SU-DHL-6 (cell line): ENCODE measurements at regions not wholly inside any gene's neighbourhood (a gene's known extent, or its start where the extent isn't known, plus 50 kb on each side); places are given as distances from the start of the nearest gene placed in this dataset.

ENCODE experiments used
- H2AFZ ChIP-seq: fragments of 200-600 bp; sonication (generic); 2 replicates; pipeline ENCODE4 v1.6.1; 2014; ENCODE audit warnings: low read depth, mild to moderate bottlenecking, moderate library complexity, mixed read lengths, antibody characterized with exemption, low read length; ENCODE audit not compliant: severe bottlenecking
- H3F3A ChIP-seq: fragments of 200-600 bp; shearing (Covaris generic); 2 replicates; pipeline ENCODE4 v1.6.0; 2016; ENCODE audit warnings: antibody characterized with exemption, mild to moderate bottlenecking; ENCODE audit not compliant: insufficient read depth
- H3K27ac ChIP-seq: fragments of 200-600 bp; sonication (generic); 2 replicates; pipeline ENCODE4 v1.5.1; 2016; ENCODE audit warnings: low read depth, mild to moderate bottlenecking, low read length, moderate library complexity, mixed read lengths
- H3K27me3 ChIP-seq: fragments of 200-600 bp; sonication (generic), shearing (Covaris generic); 2 replicates; pipeline ENCODE4 v1.6.0; 2014; ENCODE audit warnings: mild to moderate bottlenecking, low read length
- H3K36me3 ChIP-seq: fragments of 200-600 bp; sonication (generic); 2 replicates; pipeline ENCODE4 v1.6.1; 2014; ENCODE audit warnings: mild to moderate bottlenecking, low read length, mixed read lengths
- H3K4me2 ChIP-seq: fragments of 300-600, 200-600 bp; shearing (Covaris generic), sonication (generic); 2 replicates; pipeline ENCODE4 v1.6.0; 2014; ENCODE audit warnings: low read length, low read depth, mild to moderate bottlenecking; ENCODE audit not compliant: poor library complexity, severe bottlenecking
- H3K4me3 ChIP-seq: fragments of 200-600 bp; sonication (generic); 2 replicates; pipeline ENCODE4 v1.5.1; 2014; ENCODE audit warnings: antibody characterized with exemption, low read length, mild to moderate bottlenecking, mixed read lengths; ENCODE audit not compliant: insufficient read depth, poor library complexity, severe bottlenecking
- H3K79me2 ChIP-seq: fragments of 200-600 bp; sonication (generic); 2 replicates; pipeline ENCODE4 v1.6.1; 2014; ENCODE audit warnings: mild to moderate bottlenecking, low read length, moderate library complexity; ENCODE audit not compliant: insufficient read depth
- H3K9ac ChIP-seq: fragments of 200-600 bp; sonication (generic); 2 replicates; pipeline ENCODE4 v1.7.0; 2014; ENCODE audit warnings: mild to moderate bottlenecking, low read length
- H3K9me2 ChIP-seq: fragments of 200-600 bp; sonication (generic); replicated peaks from 2 replicates; pipeline ENCODE4 v1.6.1; 2014; ENCODE audit warnings: low read length; ENCODE audit not compliant: insufficient read depth
- H3K9me3 ChIP-seq: fragments of 200-600 bp; sonication (generic); 2 replicates; pipeline ENCODE4 v1.6.1; 2014; ENCODE audit warnings: low read length, mixed read lengths; ENCODE audit not compliant: insufficient read depth
- H4K20me1 ChIP-seq: fragments of 200-600 bp; sonication (generic); 2 replicates; pipeline ENCODE4 v1.6.1; 2014; ENCODE audit warnings: low read depth, mild to moderate bottlenecking, antibody characterized with exemption, low read length, moderate library complexity, mixed read lengths
- CTCF ChIP-seq: fragments of 200-600 bp; sonication (generic); IDR thresholded peaks from one replicate; pipeline ENCODE4 v1.5.1; 2017; ENCODE audit warnings: antibody characterized with exemption, mild to moderate bottlenecking, low read length, moderate library complexity; ENCODE audit not compliant: insufficient read depth, poor library complexity, severe bottlenecking
- EZH2phosphoT487 ChIP-seq: fragments of 200-600 bp; sonication (generic), shearing (Covaris generic); conservative IDR thresholded peaks from 2 replicates; pipeline ENCODE4 v1.6.1; 2018; ENCODE audit warnings: mild to moderate bottlenecking, antibody characterized with exemption, low read length, moderate library complexity, mixed read lengths

GRCh38 chr4:117529401-117529800 is 444.0 kb upstream of the TRAM1L1 start:
- no peaks in the 10 kb centered on the region for H3K36me3 ChIP-seq
- no peak overlapping the region for H3K4me2 ChIP-seq
- H3K4me3 ChIP-seq, result no peak overlapping the region

GRCh38 chr4:117533501-117533900 is 448.1 kb upstream of the TRAM1L1 start:
- no peaks in the 10 kb centered on the region for H3K27me3 ChIP-seq
- no peak overlapping the region for H3K4me2 ChIP-seq
- TF ChIP-seq CTCF (no peak), EZH2phosphoT487 (no peak)
- H3K36me3 ChIP-seq, result no peaks in the 10 kb centered on the region
- H2AFZ ChIP-seq, result no peak overlapping the region
- H4K20me1 ChIP-seq, result no peaks in the 10 kb centered on the region
- H3K9me3 ChIP-seq, result no peaks in the 10 kb centered on the region
- no peak overlapping the region for H3K9ac ChIP-seq
- no peaks in the 10 kb centered on the region for H3K79me2 ChIP-seq
- H3K4me3 ChIP-seq, result no peak overlapping the region
- H3F3A ChIP-seq, result no peaks in the 10 kb centered on the region
- no peaks in the 10 kb centered on the region for H3K9me2 ChIP-seq
- no peak overlapping the region for H3K27ac ChIP-seq

More at GRCh38 chr4:117529401-117529800, 444.0 kb upstream of the TRAM1L1 start:
- H3K9ac ChIP-seq, result no peak overlapping the region
- no peaks in the 10 kb centered on the region for H4K20me1 ChIP-seq
- H3K27ac ChIP-seq, result no peak overlapping the region
- no peaks in the 10 kb centered on the region for H3K9me2 ChIP-seq
- no peak overlapping the region for H2AFZ ChIP-seq
- TF ChIP-seq EZH2phosphoT487 (no peak), CTCF (no peak)
- no peaks in the 10 kb centered on the region for H3K27me3 ChIP-seq
- H3K9me3 ChIP-seq, result no peaks in the 10 kb centered on the region
- H3K79me2 ChIP-seq, result no peaks in the 10 kb centered on the region
- H3F3A ChIP-seq, result no peaks in the 10 kb centered on the region

GRCh38 chr4:117545039-117545438 is 459.7 kb upstream of the TRAM1L1 start:
- TF ChIP-seq CTCF, result no peak
- TF ChIP-seq EZH2phosphoT487, result no peak

GRCh38 chr4:117549524-117549923 is 464.1 kb upstream of the TRAM1L1 start:
- H3K9me2 ChIP-seq, result no peaks in the 10 kb centered on the region
- H3K4me3 ChIP-seq, result no peak overlapping the region
- no peaks in the 10 kb centered on the region for H3K9me3 ChIP-seq
- H3F3A ChIP-seq, result no peaks in the 10 kb centered on the region
- no peak overlapping the region for H3K4me2 ChIP-seq
- H3K36me3 ChIP-seq, result no peaks in the 10 kb centered on the region
- no peaks in the 10 kb centered on the region for H3K79me2 ChIP-seq
- no peak overlapping the region for H3K27ac ChIP-seq
- H3K9ac ChIP-seq, result no peak overlapping the region
- no peaks in the 10 kb centered on the region for H4K20me1 ChIP-seq
- no peak overlapping the region for H2AFZ ChIP-seq
- no peaks in the 10 kb centered on the region for H3K27me3 ChIP-seq
- TF ChIP-seq CTCF, result no peak
- TF ChIP-seq EZH2phosphoT487, result no peak

More at GRCh38 chr4:117545039-117545438, 459.7 kb upstream of the TRAM1L1 start:
- Histone ChIP-seq H3K27me3 (no peaks in the 10 kb centered on the region), H4K20me1 (no peaks in the 10 kb centered on the region), H3K4me2 (no peak overlapping the region), H3K79me2 (no peaks in the 10 kb centered on the region), H3K27ac (no peak overlapping the region), H3K9me3 (no peaks in the 10 kb centered on the region), H3K9me2 (no peaks in the 10 kb centered on the region), H3K36me3 (no peaks in the 10 kb centered on the region), H3K9ac (no peak overlapping the region), H3K4me3 (no peak overlapping the region), H3F3A (no peaks in the 10 kb centered on the region), H2AFZ (no peak overlapping the region)
